Mucosa of descending colon (tissue), 3 donors: ENCODE measurements at regions not wholly inside any gene's neighbourhood (a gene's known extent, or its start where the extent isn't known, plus 50 kb on each side); places are given as distances from the start of the nearest gene placed in this dataset.
"Not testable (repeated sequence)": the region's sequence is repeated elsewhere in the genome, so short reads cannot be mapped to it uniquely, and the experiment has no call there.

ENCODE experiments used
- ATAC-seq: fragments of 200-7000 bp; cut with Tn5 transposase; one replicate; pipeline ENCODE4 v1.9.1; 2020; ENCODE audit warnings: mild to moderate bottlenecking, moderate library complexity
- DNase-seq, 3 donors: peaks; one replicate each; pipeline ENCODE4 v3.0.0-alpha.2; 2020
- H3K36me3 ChIP-seq: fragments of 200-600 bp; one replicate; pipeline ENCODE4 v1.8.0; 2021; ENCODE audit warnings: low read depth, mild to moderate bottlenecking
- H3K4me1 ChIP-seq: fragments of 200-600 bp; one replicate; pipeline ENCODE4 v1.8.0; 2021; ENCODE audit warnings: low read depth, mild to moderate bottlenecking
- H3K4me3 ChIP-seq: fragments of 200-600 bp; one replicate; pipeline ENCODE4 v1.8.0; 2021; ENCODE audit warnings: mild to moderate bottlenecking
- H3K9me3 ChIP-seq: fragments of 200-600 bp; one replicate; pipeline ENCODE4 v1.8.0; 2021; ENCODE audit warnings: mild to moderate bottlenecking
- CTCF ChIP-seq: fragments of 200-600 bp; IDR thresholded peaks from one replicate; pipeline ENCODE4 v1.8.0; 2022; ENCODE audit warnings: antibody characterized with exemption, mild to moderate bottlenecking
- intact Hi-C, 2 donors: fragments of 100-400 bp; cut with DNase I in 1 of 2; cut with micrococcal nuclease in 1 of 2; formaldehyde crosslinking; loops; one replicate each; pipeline versions ENCODE4 v1.11.0 to v1.11.1; 2022; cut with DNase I, micrococcal nuclease
- donor health status: DM: no; HTN: no; CAD: no; lungs with moderate emphysema.
- donor health status: DM: no; HTN: no; CAD: no.
- donor health status: DM: no; HTN: yes; CAD: no.

GRCh38 chr14:45649051-45649450, 396.0 kb upstream of the MIS18BP1 start:
- no peak for DNase-seq
- Histone ChIP-seq H3K4me1 (no peaks in the 10 kb centered on the region), H3K9me3 (no peaks in the 10 kb centered on the region), H3K4me3 (no peak overlapping the region), H3K36me3 (no peaks in the 10 kb centered on the region)
- ATAC-seq: no peak
- no peak for TF ChIP-seq CTCF
- intact Hi-C loops: no loop called here

- Histone ChIP-seq H3K9me3 (no peaks in the 10 kb centered on the region), H3K4me1 (no peaks in the 10 kb centered on the region), H3K36me3 (no peaks in the 10 kb centered on the region), H3K4me3 (no peak overlapping the region)
- no peak for TF ChIP-seq CTCF
- no peak for DNase-seq
- intact Hi-C loops: no loop called here
- ATAC-seq: no peak
These were observed 388.5 kb upstream of the MIS18BP1 start for GRCh38 chr14:45641541-45641940.

- DNase-seq: peak in 2 of 3 donors; percentile 16 to 31
- ATAC-seq, H3K4me1 ChIP-seq, H3K36me3 ChIP-seq, intact Hi-C loops, H3K9me3 ChIP-seq, H3K4me3 ChIP-seq: not testable (repeated sequence)
These were observed 381.8 kb upstream of the MIS18BP1 start for GRCh38 chr14:45634651-45635441.

- Histone ChIP-seq H3K4me1 (no peaks in the 10 kb centered on the region), H3K36me3 (no peaks in the 10 kb centered on the region), H3K9me3 (no peaks in the 10 kb centered on the region), H3K4me3 (no peak overlapping the region)
- DNase-seq (no peak), ATAC-seq (no peak)
- no peak for TF ChIP-seq CTCF
- intact Hi-C loops: no loop called here
These were observed 380.4 kb upstream of the MIS18BP1 start for GRCh38 chr14:45633220-45633984.

GRCh38 chr14:45621731-45622130, 368.7 kb upstream of the MIS18BP1 start:
- Histone ChIP-seq H3K4me1 (no peaks in the 10 kb centered on the region), H3K4me3 (no peak overlapping the region), H3K36me3 (no peaks in the 10 kb centered on the region), H3K9me3 (no peaks in the 10 kb centered on the region)
- TF ChIP-seq CTCF: no peak
- DNase-seq (no peak), ATAC-seq (no peak)
- intact Hi-C loops: no loop called here

GRCh38 chr14:45619831-45620230, 366.8 kb upstream of the MIS18BP1 start:
- DNase-seq (no peak), ATAC-seq (no peak)
- no peaks in the 10 kb centered on the region for H3K4me1 ChIP-seq
- intact Hi-C loops: no loop called here
- no peak for TF ChIP-seq CTCF
- H3K4me3 ChIP-seq: no peak overlapping the region
- H3K9me3 ChIP-seq: no peaks in the 10 kb centered on the region
- H3K36me3 ChIP-seq: no peaks in the 10 kb centered on the region
